IPS-NIHi11 (cell line): ENCODE measurements at regions not wholly inside any gene's neighbourhood (a gene's known extent, or its start where the extent isn't known, plus 50 kb on each side); places are given as distances from the start of the nearest gene placed in this dataset.
A peak's percentile ranks its signal among the peaks of the same experiment; 100 is the strongest.
"Not testable (repeated sequence)": the region's sequence is repeated elsewhere in the genome, so short reads cannot be mapped to it uniquely, and the experiment has no call there.

Experiments used
- DNase-seq: peaks from one replicate; pipeline ENCODE4 v3.0.0; 2012; ENCODE audit warnings: mixed read lengths, low spot score

DNA sequence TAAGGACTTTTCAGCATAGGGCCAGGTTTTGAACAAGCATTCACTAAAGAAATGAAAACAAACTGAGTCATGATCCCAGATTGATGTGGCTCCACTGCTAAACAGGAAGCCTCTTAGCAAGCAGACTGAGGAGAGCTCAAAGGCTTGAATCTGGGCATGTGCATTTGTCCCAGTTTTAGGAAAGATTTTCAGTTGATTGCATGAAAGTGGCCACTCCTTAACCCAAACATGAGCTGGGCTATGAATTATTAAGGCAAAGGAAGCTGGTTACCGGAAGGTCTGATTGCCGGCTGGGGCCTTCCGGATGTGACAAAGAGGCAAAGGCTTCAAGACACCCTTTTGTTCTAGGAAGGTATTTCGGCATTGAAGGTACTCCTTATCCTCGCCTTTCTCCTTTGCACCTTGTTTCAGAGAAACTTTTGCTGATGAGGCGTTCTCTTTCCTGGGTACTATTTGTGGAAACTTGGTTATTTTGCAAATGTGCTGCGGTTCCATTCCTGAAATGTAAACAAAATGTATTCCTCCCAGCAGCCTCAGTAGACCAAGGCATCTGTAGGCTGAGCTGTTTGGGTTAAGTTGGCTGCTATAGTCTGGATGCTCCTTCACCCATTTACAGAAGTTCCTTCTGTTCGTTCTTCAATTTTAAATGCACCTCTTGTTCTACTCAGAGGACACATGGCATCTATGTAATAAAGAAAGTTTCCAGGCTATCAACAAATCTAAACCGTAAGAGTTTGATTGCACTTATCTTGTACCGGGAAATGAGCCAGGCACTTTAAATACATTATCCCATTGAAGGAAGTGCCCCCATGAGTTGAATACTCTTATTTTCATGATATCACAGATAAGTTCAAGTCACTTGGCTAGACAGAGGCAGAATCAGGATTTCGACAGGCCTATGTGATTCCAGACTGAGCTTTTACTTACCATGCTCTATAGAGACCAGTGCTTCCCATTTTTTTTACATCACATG, 115.6 kb upstream of the METAP2 start:
- no peak for DNase-seq

DNA sequence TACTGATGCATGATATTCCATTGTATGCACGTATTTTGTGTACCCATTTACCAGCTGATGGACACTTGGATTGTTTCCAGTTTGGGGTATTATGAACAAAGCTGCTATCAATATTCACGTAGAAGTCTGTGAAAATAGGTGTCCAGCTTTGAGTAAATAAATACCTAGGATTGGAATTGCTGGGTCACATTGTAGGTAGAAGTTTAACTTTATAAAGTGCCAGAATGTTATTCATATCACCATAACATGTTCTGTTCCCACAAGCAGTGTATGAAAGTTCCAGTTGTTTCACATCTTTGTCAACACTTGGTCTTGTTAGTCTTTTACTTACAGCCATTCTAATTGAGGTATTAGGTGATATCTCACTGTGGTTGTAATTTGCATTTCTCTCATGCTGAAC, 108.0 kb upstream of the METAP2 start:
- DNase-seq = no peak

DNA sequence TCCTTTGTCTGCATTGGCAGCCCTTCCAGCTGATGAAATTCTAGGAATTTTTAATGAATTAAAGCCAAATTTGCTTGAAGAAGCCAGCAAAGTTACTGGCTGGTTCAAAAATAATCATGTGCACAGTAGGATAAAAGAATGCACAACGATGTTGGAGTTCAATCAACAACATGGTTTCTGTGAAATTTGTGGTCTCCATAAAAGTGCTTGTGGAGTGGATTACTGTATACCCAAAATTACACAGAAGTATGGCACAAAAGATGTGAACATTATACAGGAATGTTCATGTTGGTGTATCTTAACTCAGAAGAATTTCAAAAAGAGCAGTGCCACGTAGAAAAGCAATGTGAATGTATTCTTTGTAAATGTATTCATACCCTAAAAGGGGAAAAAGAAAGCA, 105.0 kb upstream of the METAP2 start:
- DNase-seq = no peak

DNA sequence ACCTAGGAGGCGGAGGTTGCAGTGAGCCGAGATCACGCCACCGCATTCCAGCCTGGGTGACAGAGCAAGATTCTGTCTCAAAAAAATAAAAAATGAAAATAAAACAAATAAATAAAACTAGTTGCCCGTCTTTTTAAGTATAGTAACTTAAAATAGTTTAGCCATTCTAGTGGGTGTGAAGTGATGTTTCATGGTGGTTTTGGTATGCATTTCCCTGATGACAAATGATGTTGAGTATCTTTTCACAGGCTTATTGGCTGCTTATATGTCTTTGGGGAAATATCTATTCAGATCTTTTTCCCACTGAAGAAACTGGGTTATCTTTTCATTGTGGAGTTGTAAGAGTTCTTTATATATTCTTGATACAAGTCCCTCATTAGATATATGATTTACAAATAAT, 102.4 kb upstream of the METAP2 start:
- no peak for DNase-seq

DNA sequence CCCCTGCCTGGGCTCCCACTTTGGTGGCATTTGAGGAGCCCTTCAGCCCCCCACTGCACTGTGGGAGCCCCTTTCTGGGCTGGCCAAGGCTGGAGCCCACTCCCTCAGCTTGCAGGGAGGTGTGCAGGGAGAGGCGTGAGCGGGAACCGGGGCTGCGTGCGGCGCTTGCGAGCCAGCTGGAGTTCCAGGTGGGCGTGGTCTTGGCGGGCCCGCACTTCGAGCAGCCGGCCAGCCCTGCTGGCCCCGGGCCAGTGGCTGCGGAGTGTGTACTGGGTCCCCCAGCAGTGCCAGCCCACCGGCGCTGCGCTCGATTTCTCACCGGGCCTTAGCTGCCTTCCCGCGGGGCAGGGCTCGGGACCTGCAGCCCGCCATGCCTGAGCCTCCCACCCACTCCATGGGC, 94.5 kb upstream of the METAP2 start:
- DNase-seq = not testable (repeated sequence)

DNA sequence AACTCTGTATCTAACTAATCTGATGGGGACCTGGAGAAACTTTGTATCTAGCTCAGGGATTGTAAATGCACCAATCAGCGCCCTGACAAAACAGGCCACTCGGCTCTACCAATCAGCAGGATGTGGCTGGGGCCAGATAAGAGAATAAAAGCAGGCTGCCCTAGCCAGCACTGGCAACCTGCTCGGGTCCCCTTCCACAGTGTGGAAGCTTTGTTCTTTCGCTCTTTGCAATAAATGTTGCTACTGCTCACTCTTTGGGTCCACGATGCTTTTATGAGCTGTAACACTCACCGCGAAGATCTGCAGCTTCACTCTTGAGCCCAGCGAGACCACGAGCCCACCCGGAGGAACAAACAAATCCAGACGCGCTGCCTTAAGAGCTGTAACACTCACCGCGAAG, 93.6 kb upstream of the METAP2 start:
- DNase-seq = not testable (repeated sequence)

DNA sequence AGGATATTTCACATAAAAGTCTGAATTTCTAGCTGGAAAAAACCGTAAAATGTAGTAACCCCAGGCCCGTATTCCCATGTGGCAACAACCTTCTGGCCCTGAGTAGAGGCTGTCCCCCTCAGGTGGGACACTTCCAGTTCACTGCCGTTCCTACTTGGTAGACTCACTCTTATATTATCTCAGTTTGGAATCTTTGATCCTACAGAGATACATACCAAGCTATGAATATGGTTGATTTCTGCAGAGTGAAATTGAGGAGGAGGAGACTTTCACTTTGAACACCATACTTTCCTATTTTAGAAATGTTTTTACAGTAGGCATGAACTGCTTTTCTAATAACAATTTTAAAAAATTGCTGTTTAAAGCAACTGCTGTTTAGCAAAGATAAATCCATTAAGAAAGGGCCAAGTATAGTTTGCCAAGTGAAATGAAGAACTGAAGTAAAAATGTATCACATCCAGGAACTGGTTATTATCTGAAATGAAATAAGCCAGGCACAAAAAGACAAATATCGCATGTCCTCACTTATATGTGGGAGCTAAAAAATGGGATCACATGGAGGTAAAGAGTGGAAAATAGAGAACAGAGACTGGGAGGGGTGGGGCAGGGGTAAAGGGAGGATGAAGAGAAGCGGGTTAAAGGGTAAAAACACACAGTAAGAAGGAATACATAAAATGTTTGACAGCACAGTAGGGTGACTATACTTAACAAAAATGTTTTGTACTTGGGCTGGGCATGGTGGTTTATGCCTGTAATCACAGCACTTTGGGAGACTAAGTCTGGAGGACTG, 92.8 kb upstream of the METAP2 start:
- no peak for DNase-seq

DNA sequence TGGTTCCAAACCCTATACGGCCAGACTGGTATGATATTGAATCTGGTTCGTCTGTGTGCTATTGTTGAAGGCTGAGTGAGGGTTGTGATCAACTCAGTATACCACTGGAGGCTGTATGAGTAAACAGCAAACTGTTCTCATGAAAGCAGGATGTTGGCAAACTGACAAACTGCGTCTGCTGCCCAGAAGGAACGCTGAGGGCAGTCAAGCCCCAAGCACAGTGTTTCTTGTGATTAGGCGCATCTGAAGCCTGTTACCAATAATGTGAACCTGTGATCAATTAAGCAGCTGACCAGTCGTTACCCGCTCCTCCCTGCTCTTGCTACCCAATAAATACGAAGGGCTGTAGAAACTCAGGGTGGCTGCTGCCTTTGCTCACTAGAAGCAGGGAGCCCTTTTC, 90.0 kb upstream of the METAP2 start:
- DNase-seq = not testable (repeated sequence)

DNA sequence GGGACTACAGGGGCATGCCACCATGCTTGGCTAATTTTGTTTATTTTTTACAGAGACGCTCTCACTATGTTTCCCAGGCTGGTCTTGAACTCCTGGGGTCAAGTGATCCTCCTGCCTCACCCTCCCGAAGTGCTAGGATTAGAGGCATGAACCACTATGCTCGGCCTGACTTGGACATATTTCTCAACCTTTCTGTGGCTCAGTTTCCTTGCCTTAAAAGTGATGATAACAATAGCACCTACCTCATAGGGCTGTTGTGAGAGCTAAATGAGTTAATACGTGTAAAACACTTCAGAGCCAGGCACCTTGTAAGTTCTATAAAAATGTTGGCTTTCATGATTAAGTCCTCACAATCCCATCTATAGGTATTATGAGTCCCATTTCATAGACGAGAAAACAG, 89.2 kb upstream of the METAP2 start:
- DNase-seq = no peak

DNA sequence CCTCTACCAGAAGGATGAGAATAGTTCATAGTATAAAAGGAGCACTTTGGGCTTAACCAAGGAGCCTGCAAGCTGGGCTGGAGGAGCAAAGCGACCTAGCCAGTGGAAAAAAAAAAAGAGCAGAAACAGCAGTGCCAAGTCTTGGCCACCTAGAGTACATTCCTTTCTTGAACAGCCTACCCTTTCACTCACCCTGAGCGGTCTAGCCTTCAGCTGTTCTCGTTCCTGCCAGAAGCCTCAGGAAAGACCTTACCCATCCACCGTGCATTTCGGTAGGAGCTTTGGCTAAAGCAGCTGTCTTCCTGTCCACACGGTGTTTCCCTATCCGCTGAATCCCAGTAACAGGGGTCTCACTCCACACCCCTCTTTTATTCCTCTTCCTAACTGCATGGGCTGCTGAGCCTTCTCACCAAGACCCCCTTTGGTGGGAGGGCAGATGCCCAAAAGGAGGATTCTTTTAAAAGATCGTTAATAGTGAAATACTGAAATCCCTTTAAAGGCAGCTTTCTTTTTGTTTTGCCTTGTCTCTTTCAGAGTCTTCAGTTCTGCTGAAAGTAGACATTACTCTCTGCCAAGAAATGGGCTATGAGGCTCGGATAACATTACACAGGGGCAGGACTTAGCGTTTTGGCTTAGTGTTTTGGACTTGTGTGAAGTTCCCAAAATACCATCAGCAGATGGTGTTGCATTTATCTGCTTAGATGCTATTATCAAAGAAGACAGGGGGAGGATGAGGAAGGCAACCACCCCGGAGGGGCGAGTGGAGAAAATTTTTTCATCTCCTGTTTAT, 88.5 kb upstream of the METAP2 start:
- peak; percentile 18 for DNase-seq

DNA sequence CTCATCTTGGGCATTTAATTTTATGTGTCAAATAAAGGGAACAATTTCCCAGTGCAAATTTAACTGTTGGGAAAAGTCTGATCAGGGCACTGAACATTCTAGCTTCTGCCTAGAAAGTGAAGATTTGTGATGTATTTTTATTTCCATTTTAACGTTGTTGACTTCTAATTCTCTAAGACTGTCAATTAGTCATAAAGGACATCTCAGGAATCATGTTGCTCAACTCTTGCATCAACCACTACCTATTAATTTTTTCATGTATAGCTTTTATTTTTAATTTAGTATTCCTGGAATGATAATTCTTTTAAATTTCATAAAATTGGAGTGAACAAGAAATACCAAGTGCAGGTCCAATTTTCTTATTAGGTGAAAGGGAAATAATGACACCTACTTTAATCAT, 87.9 kb upstream of the METAP2 start:
- no peak for DNase-seq

DNA sequence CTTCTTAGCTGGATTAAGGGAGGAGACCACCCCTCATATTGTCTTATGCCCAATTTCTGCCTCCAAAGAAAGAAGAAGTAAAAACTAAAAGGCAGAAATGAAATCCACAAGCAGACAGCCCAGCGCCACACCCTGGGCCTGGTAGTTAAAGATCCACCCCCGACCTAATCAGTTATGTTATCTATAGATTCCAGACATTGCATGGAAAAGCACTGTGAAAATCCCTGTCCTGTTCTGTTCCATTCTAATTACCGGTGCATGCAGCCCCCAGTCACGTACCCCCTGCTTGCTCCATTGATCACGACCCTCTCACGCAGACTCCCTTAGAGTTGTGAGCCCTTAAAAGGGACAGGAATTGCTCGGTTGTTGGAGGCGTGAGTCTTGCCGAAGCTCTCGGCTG, 85.7 kb upstream of the METAP2 start:
- not testable (repeated sequence) for DNase-seq

DNA sequence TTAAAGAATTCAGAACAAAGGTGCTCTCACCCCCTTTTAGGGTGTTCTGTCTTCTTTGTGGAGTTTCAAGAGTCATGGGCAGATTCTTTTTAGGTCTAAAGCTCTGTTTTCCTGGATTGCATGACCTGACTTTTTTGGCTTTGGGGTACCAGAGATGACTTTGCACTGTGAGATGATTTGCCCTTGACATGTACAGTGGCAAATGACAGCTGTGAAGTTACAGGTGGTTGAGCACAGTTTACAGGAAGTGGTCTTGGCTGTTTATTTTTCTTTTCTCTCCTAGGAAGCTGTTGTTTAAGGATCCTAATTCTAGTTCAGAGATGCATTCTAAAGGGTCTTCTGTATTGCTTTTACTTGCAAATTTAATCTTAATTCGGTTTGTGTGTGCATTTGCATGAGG, 83.8 kb upstream of the METAP2 start:
- DNase-seq = no peak

DNA sequence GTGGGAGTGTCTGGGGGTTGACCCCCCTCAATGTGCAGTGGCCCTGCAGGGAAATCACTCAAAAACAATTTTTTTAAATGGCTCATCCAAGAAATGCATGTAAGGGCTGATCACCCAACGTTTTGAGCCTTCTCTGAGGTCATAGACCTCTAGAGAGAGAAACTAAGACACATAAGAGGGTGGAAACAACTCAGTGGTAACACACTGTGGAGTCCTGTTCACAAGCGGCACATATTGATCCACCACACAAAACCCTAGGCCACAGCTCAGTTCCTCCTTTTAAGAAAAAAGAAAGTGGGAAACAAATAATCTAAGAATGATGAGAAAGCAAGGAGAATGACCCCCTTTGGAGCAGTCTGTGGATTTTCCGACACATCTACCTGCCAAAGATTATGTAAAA, 83.0 kb upstream of the METAP2 start:
- DNase-seq = no peak

DNA sequence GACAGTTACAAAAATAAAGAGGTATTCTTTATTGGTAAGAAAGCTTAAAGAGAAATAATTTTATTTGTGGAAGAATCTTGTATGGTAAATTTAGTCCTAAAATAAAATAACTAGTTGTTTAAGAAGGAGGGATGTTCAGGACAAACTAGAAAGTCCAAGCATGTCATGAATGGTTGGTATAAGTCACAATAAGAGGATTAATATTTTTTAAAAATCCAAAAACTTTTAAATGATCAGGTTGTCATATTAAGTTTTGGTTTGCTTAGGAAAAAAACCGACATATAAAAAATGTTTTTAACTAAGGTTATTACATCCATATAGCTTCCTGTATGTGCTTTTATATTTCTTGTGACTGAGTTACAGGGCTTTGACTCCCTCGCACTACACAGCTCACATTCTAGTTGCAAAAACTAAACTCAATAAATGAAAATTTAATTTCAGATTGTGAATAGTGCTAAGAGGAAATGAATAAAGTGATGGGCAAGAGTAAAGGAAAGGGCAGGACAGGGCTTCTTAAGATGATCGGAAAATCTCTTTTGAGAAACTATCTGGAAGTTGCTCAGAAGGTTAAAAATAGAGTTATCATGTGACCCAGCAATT, 80.7 kb upstream of the METAP2 start:
- no peak for DNase-seq

DNA sequence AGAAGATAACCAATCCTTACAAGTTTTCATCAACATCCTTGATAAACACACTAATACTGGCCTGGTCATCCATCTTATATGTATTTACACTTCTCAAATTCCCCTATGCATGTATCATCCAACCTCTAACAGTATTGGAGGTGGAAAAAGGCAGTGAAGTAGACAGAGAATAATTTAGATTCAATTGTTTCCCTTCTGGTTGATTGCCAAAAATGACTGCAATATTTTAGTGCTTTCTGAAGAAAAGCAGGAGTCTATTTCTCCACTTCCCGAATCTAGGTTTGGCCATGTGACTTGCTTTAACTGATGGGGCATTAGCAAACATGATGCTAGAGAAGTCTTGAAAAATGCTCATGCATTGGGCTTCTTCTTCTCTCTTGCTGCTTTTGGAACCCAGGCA, 78.3 kb upstream of the METAP2 start:
- no peak for DNase-seq

DNA sequence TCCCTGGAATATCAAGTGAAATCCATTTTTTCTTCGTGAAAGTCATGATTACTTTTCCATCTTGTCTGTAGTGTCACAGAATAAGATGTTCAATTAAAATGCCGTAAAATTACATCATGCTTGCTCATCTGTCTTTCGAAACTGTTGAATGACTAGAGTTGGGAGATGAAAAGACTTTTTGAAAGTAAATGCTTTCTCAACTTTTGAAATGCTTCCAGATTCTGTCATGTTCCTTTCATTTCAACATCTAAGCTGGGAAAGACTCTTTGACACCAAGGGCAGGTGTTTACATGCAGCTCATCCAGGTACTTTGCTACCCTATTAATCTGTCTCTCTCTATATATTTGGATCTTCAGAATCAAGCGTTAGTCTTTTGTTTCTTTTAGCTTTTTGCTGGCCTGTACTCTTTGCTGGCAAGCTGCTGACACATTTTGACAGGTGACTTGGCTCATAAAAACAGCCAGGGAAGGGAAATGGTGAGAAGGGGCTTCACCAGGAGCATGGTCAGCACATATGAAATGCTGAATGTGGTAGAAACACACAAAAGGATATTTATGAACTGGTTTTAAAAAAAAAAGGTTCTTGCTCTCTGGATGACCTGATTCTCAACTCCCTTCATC, 77.0 kb upstream of the METAP2 start:
- DNase-seq = no peak

DNA sequence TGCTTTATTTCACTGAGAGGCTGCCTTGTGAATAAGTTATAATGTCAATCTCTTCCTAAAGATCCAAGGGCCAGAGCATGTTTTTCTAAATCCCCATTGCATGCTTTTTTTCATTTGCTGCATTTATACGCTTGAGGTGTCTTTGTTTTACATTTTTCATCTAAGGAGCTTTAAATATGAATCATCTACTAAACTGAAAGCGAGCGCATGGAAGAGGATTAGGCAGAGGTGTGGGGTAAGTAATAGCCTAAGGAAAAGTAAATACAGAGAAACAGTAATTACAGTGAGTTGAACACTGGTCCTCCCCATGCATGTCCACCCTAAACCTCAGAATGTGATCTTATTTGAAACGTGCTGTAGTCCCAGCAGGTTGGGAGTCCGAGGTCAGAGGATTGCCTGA, 76.4 kb upstream of the METAP2 start:
- no peak for DNase-seq

DNA sequence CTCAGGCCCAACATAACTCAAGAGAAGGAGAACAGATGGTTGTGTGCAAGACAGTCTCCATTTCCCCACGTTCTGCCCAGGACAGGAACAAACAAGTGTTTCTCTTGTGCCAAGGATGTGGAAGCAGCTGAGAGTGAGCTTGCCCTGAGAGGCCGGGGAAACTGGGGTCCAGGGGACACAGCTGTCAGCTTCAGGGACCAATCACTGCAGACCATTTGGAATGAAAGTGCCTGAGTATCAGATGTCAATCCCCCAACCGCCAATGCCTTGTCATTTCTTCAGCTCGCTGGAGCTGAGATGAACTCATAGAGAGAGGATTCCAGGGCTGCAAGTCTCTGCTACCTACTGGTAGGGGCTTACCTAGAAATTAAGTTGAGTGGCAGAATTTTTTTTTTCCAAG, 71.9 kb upstream of the METAP2 start:
- DNase-seq = peak; percentile 58

DNA sequence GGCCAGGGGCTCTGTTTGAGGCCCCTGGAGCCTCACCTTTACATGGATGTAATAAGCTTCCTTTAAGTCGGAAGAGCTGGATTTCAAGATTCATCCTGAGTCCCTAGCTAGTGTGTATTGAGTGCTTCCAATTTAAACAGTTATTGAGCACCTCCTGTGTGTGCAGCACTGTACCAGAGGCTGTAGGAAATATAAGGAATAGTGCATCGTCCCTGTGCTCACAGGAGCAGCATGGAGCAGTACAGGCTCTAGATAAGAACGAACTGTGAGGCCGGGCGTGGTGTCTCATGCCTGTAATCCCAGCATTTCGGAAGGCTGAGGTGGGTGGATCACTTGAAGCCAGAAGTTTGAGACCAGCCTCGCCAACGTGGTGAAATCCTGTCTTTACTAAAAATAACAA, 65.8 kb upstream of the METAP2 start:
- no peak for DNase-seq

DNA sequence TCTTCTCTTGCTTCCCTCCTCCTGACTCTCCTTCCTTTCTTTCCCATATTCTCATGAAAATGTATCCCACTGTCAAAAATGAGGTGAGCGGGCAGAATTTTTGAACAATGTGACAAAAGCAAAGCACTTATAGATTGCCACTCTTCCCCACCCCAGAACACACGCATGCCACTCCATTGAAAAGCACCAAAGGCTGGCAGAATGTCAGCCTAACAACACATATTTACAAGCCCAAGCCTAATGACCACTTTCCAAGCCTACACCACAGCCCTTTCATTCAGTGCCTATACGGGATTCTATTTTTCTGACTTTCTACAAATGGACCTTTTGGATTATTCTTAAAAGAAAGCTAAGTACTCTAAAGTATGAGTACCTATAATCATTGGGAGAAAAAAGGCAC, 62.9 kb upstream of the METAP2 start:
- DNase-seq = no peak

DNA sequence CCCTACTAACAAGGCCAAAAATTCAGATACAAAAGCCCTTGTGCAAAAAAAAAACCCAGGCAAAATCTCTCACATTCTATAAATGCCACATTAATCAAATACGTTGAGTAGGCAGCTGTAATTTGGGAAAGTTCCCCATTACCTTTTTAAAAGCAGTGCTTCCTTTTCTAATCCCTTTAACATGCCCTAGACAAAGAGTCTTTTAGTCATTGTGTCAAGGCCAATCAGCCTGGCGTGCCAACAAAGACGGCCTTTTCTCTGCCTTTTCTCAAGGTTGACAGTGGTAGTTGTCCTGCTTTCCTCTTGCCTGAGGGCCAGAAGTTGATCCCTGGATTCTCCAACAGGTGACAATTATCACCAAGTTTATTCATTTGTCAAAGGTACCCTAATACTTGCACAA, 62.5 kb upstream of the METAP2 start:
- DNase-seq = no peak
